ENCODE measurements at regions not wholly inside any gene's neighbourhood (a gene's known extent, or its start where the extent isn't known, plus 50 kb on each side); places are given as distances from the start of the nearest gene placed in this dataset.

DNA sequence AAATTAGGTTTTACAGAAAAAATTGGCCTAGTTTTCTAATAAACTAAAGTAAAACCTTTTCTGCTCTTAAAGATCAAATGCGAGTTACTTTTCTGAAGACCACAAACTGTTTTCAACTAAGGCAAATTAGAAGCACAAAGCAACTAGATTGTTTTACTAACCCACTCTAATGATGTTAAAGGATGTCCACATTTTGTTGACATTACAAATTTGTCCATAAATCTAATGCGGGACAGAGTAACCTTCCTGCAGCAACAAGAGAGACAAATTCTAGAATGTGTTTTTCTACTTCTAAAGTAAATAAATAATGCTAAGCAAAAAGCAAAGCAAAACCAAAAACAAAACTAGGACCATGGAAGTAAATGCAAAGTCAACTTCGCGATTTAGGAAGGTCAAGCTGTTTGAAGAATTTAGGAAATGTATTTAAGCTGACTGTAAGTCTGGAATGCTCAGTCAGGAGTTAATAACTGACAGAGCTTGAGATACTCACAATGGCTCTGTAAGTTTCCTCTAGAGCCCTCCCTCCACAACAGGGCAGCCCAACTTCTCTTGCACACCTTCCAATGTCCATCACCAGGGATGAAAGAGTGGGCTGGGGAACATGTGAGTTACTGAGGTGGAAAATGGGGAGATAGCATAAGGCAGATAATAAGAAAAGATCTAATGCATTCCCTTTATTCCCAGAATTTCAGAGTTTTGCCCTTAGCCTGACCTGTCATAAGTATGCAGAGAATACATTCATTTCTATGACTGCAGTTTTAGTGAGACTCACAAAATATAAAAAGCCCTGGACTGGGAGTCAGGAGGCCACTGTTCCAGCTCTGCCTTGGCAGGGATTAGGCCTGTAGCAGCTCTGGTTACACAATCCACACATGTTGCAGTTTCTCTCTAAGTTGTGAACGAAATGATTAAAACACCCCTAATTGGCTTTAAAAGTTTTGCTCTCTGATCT is 158.8 kb downstream of the FOXA2 start:
- ATAC-seq (ENCODE audit: low read depth) (no peak), DNase-seq (no peak)
- intact Hi-C loops (cut with micrococcal nuclease) = no loop called here
- CTCF ChIA-PET = no interaction called here
- Mint-ChIP-seq H3K4me3 (no peak overlapping the region), H3K4me1 (no peaks in the 10 kb centered on the region), H3K27me3 (peaks cover 2% of the 10 kb centered on the region), H3K27ac (no peak overlapping the region), H3K36me3 (ENCODE audit: low read depth) (no peaks in the 10 kb centered on the region), H3K9me3 (no peaks in the 10 kb centered on the region)
- TF ChIP-seq, protein P1, sequence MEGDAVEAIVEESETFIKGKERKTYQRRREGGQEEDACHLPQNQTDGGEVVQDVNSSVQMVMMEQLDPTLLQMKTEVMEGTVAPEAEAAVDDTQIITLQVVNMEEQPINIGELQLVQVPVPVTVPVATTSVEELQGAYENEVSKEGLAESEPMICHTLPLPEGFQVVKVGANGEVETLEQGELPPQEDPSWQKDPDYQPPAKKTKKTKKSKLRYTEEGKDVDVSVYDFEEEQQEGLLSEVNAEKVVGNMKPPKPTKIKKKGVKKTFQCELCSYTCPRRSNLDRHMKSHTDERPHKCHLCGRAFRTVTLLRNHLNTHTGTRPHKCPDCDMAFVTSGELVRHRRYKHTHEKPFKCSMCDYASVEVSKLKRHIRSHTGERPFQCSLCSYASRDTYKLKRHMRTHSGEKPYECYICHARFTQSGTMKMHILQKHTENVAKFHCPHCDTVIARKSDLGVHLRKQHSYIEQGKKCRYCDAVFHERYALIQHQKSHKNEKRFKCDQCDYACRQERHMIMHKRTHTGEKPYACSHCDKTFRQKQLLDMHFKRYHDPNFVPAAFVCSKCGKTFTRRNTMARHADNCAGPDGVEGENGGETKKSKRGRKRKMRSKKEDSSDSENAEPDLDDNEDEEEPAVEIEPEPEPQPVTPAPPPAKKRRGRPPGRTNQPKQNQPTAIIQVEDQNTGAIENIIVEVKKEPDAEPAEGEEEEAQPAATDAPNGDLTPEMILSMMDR (IDR thresholded peaks at IDR 0.05) = no peak
- POLR2A ChIA-PET = no interaction called here

DNA sequence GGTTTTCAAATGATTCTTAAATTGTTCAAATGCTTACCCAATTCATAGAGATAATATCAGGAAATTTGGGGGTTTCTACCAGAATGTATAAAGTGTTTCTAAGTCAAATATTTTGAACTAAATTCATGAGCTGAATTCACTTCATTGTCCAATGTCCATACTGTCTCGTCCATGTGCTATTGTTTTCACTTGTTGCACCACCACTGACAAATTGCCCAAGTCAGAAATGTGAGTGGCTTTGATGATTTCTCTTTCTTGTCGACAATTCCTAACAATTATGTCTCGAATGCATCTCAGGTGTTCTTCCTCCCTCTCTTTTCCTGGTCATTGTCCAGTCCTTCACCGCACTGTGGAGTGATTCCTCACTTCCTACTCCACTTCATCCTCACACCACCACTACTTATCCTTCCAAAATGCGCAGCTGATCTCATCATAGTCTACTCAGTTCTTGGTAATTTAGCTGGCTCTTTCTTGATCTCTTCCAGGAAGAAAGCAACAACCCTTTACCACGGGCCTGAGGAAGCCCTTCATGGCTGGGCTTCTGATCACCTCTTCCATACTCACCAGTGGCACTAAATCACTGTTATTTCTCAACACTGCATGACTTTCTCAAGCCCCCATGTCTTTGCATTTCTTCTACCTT is 161.1 kb downstream of the FOXA2 start:
- DNase-seq (no peak), ATAC-seq (ENCODE audit: low read depth) (no peak)
- POLR2A ChIA-PET = no interaction called here
- Mint-ChIP-seq H3K4me1 (no peaks in the 10 kb centered on the region), H3K36me3 (ENCODE audit: low read depth) (no peaks in the 10 kb centered on the region), H3K9me3 (no peaks in the 10 kb centered on the region), H3K4me3 (no peak overlapping the region), H3K27me3 (no peaks in the 10 kb centered on the region), H3K27ac (no peak overlapping the region)
- CTCF ChIA-PET = no interaction called here
- TF ChIP-seq, protein P1 (IDR thresholded peaks at IDR 0.05) = no peak
- intact Hi-C loops (cut with micrococcal nuclease) = no loop called here

DNA sequence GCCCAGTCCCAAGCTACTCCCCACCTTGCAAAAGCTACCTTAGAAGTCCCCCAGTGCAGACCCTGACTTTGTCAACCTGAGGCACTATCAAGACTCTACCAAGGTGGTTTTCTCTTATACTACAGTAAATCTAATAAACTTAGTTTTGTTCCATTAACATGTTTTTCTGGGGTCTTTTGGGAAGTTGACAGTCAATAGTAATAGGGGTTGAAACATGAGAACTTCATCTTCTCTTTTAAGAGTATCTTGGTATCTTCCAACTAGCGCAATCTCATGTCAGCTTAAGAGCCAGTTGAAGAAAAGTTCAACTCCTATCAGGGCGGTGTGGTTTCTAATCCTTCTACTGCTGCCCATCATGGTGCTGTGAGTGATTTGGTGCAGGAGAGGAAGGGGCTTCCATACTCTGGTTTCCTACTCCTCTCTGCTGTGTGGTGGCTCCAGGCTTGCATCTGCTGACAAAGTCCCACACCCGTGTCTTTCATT is 164.2 kb downstream of the FOXA2 start:
- no peak for ATAC-seq (ENCODE audit: low read depth)
- Mint-ChIP-seq H3K9me3 (no peaks in the 10 kb centered on the region), H3K27me3 (peaks cover 3% of the 10 kb centered on the region), H3K4me3 (no peak overlapping the region), H3K27ac (no peak overlapping the region), H3K4me1 (no peaks in the 10 kb centered on the region), H3K36me3 (ENCODE audit: low read depth) (no peaks in the 10 kb centered on the region)
- intact Hi-C loops (cut with micrococcal nuclease) = no loop called here
- TF ChIP-seq, protein P1 (IDR thresholded peaks at IDR 0.05) = no peak
- no peak for DNase-seq
- ChIA-PET POLR2A (no interaction called here), CTCF (no interaction called here)

DNA sequence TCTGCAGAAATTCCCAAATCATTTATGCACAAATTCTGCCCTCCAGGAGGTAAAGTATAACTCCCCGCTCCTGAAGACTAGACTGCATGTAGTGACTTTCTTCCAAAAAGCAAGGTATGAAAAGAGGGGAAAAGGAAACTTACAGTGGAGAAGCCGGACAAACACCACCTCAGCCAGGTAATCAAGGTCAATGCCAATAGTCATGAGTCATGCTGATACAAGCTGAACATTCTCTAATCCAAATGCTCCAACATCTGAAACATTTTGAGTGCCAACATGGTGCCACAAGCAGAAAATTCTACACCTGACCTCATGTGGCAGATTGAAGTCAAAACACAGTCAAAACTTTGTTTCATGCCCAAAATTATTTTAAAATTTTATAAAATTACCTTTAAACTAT is 165.6 kb downstream of the FOXA2 start:
- Mint-ChIP-seq H3K9me3 (no peaks in the 10 kb centered on the region), H3K4me1 (no peaks in the 10 kb centered on the region), H3K27ac (no peak overlapping the region), H3K27me3 (peaks cover 3% of the 10 kb centered on the region), H3K4me3 (no peak overlapping the region), H3K36me3 (ENCODE audit: low read depth) (no peaks in the 10 kb centered on the region)
- POLR2A ChIA-PET = no interaction called here
- intact Hi-C loops (cut with micrococcal nuclease) = loop anchor here (10.0 kb wide), 1 partner anchor 56 kb away; no protein-coding TSS in a partner anchor
- TF ChIP-seq, protein P1 (IDR thresholded peaks at IDR 0.05) = no peak
- DNase-seq (no peak), ATAC-seq (ENCODE audit: low read depth) (no peak)
- CTCF ChIA-PET = no interaction called here

DNA sequence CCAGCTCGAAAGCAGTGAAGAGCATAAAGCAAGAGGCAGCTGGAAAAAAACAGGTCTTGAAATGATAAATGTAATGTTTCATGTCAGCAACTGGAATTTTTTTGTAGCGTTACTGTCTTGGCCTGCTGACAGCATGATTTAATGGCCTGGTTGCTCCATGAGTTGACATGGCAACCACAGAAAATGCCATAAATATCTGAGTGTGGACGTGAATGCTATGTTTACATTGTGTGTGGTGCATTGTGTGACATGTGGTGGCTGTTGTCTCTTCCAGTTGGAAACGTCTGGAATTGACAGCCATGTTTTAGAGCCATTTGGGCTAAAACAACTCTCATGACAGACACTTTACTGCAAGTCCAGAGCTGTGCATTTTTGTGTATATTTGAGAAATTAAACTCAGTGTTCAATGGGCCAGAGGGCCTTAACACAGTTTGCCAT is 170.0 kb downstream of the FOXA2 start:
- POLR2A ChIA-PET = no interaction called here
- DNase-seq (no peak), ATAC-seq (ENCODE audit: low read depth) (no peak)
- Mint-ChIP-seq H3K36me3 (ENCODE audit: low read depth) (no peaks in the 10 kb centered on the region), H3K4me3 (no peak overlapping the region), H3K27ac (no peak overlapping the region), H3K27me3 (peaks cover 3% of the 10 kb centered on the region), H3K9me3 (no peaks in the 10 kb centered on the region), H3K4me1 (no peaks in the 10 kb centered on the region)
- CTCF ChIA-PET = no interaction called here
- TF ChIP-seq, protein P1 (IDR thresholded peaks at IDR 0.05) = no peak
- intact Hi-C loops (cut with micrococcal nuclease) = loop anchor here (10.0 kb wide), 1 partner anchor 60 kb away; no protein-coding TSS in a partner anchor
